Panc1 (cell line): ENCODE measurements at regions not wholly inside any gene's neighbourhood (a gene's known extent, or its start where the extent isn't known, plus 50 kb on each side); places are given as distances from the start of the nearest gene placed in this dataset.

Experiments
- ATAC-seq: fragments of 200-7000 bp; cut with Tn5 transposase; 2 replicates; pipeline ENCODE4 v1.9.1; 2020; ENCODE audit warnings: mild to moderate bottlenecking, moderate library complexity
- BruUV-seq: library from RNA; stranded (reverse); fragments of 400-500 nt; replicated peaks from 2 replicates; lab custom pipeline; 2021; lab: Mats Ljungman, UMichigan
- CTCF ChIA-PET: fragments of 300-600 bp; sonication (Branson Sonifier 250); formaldehyde crosslinking; loops from one replicate; lab custom pipeline; 2022; ENCODE audit warnings: antibody characterized with exemption; lab: Charles Lee
- POLR2A ChIA-PET: fragments of 300-600 bp; sonication (Branson Sonifier 250); formaldehyde crosslinking; loops from one replicate; lab custom pipeline; 2022; ENCODE audit warnings: antibody characterized with exemption; lab: Charles Lee
- DNase-seq: peaks from one replicate; pipeline ENCODE4 v3.0.0-alpha.2; 2010; ENCODE audit warnings: low read depth, low spot score
- H3K27ac ChIP-seq: 2 replicates; pipeline ENCODE4 v1.5.1; 2011; ENCODE audit warnings: mild to moderate bottlenecking, low read length, inconsistent platforms
- H3K27me3 ChIP-seq: fragments of 200-500 bp; sonication (Bioruptor generic); 2 replicates; pipeline ENCODE4 v1.6.0; 2014; ENCODE audit warnings: low read length, inconsistent platforms; ENCODE audit not compliant: control insufficient read depth, insufficient read depth
- H3K36me3 ChIP-seq: fragments of 200-500 bp; sonication (Bioruptor generic); 2 replicates; pipeline ENCODE4 v1.5.1; 2014; ENCODE audit warnings: inconsistent platforms, mild to moderate bottlenecking, low read length, moderate library complexity; ENCODE audit not compliant: control insufficient read depth, insufficient read depth
- H3K4me1 ChIP-seq: 2 replicates; pipeline ENCODE4 v1.5.1; 2011; ENCODE audit warnings: inconsistent platforms, mild to moderate bottlenecking, low read length, moderate library complexity; ENCODE audit not compliant: control insufficient read depth, insufficient read depth
- H3K4me3 ChIP-seq, 2 experiments: 2 replicates each; pipeline ENCODE4 v1.5.1; 2011 to 2012; ENCODE audit warnings: low read depth in 2 of 2, low read length in 2 of 2, mild to moderate bottlenecking in 2 of 2, inconsistent platforms in 1 of 2, moderate library complexity in 1 of 2
- H3K9me3 ChIP-seq: fragments of 200-500 bp; sonication (Bioruptor generic); 2 replicates; pipeline ENCODE4 v1.5.1; 2014; ENCODE audit warnings: low read depth, mild to moderate bottlenecking, inconsistent platforms, low read length, moderate library complexity; ENCODE audit not compliant: control insufficient read depth, insufficient read depth
- CTCF ChIP-seq: fragments of 450-650 bp; IDR thresholded peaks from 2 replicates; pipeline ENCODE4 v1.5.1; 2017; ENCODE audit warnings: mild to moderate bottlenecking
- POLR2AphosphoS5 ChIP-seq: IDR thresholded peaks from 2 replicates; pipeline ENCODE4 v1.6.1; 2012; ENCODE audit warnings: mild to moderate bottlenecking, low read depth, low read length, moderate library complexity
- REST ChIP-seq, 2 experiments: IDR thresholded peaks; 2 replicates each; pipeline ENCODE4 v1.6.1; 2011 to 2012; ENCODE audit warnings: low read depth in 2 of 2, control low read depth in 1 of 2, low read length in 1 of 2, mild to moderate bottlenecking in 1 of 2, moderate library complexity in 1 of 2; ENCODE audit not compliant: insufficient read depth in 1 of 2
- SIN3A ChIP-seq: IDR thresholded peaks from 2 replicates; pipeline ENCODE4 v1.6.1; 2012; ENCODE audit warnings: low read depth, mild to moderate bottlenecking, low read length, moderate library complexity, borderline replicate concordance; ENCODE audit not compliant: insufficient read depth
- TCF7L2 ChIP-seq: IDR thresholded peaks from 2 replicates; pipeline ENCODE4 v1.6.1; 2011; ENCODE audit warnings: mild to moderate bottlenecking, low read depth, low read length, inconsistent platforms
- in situ Hi-C: cut with HindIII; loops from 2 replicates; pipeline ENCODE4 v1.10.0; 2016; ENCODE audit warnings: low sequenced_read_pairs, low pct_unique_long_range_greater_than_20kb
- intact Hi-C: fragments of 100-400 bp; cut with micrococcal nuclease; formaldehyde crosslinking; loops from one replicate; pipeline ENCODE4 v1.10.0; 2022; ENCODE audit not compliant: unreplicated experiment

- TF ChIP-seq SIN3A (no peak), REST (IDR thresholded peaks at IDR 0.05; ENCODE audit: insufficient read depth in 1 of 2, low read depth in 2 of 2, low read length in 1 of 2) (no peak), CTCF (no peak), TCF7L2 (no peak), POLR2AphosphoS5 (no peak)
- DNase-seq: no peak
- in situ Hi-C loops: no loop called here
- POLR2A ChIA-PET: no interaction called here
- H3K9me3 ChIP-seq: peaks cover 7% of the 10 kb centered on the region; the same call in 1 of the 2 replicates
- H3K27ac ChIP-seq: no peak overlapping the region
- no peak overlapping the region for H3K4me3 ChIP-seq
- no TSS peak for BruUV-seq
- no peak for ATAC-seq
- H3K36me3 ChIP-seq: no peaks in the 10 kb centered on the region
- intact Hi-C loops: no loop called here
- no peaks in the 10 kb centered on the region; the same call in none of the 2 replicates for H3K27me3 ChIP-seq
- no peaks in the 10 kb centered on the region for H3K4me1 ChIP-seq
- CTCF ChIA-PET: no interaction called here
These were observed 288.1 kb upstream of the SFSWAP start for GRCh38 chr12:131422744-131423143.

- TF ChIP-seq REST (IDR thresholded peaks at IDR 0.05; ENCODE audit: insufficient read depth in 1 of 2, low read depth in 2 of 2, low read length in 1 of 2) (no peak), POLR2AphosphoS5 (no peak), SIN3A (no peak), TCF7L2 (no peak), CTCF (no peak)
- POLR2A ChIA-PET: no interaction called here
- Histone ChIP-seq H3K36me3 (no peaks in the 10 kb centered on the region), H3K27me3 (no peaks in the 10 kb centered on the region; the same call in none of the 2 replicates), H3K4me3 (no peak overlapping the region), H3K27ac (no peak overlapping the region), H3K9me3 (peaks cover 7% of the 10 kb centered on the region; the same call in 1 of the 2 replicates), H3K4me1 (no peaks in the 10 kb centered on the region)
- no peak for DNase-seq
- BruUV-seq: no TSS peak
- intact Hi-C loops (no loop called here), in situ Hi-C loops (no loop called here)
- ATAC-seq: no peak
- CTCF ChIA-PET: no interaction called here
These were observed 286.6 kb upstream of the SFSWAP start for GRCh38 chr12:131424270-131424669.
